Psoas muscle (tissue), 7 donors: ENCODE measurements at regions not wholly inside any gene's neighbourhood (a gene's known extent, or its start where the extent isn't known, plus 50 kb on each side); places are given as distances from the start of the nearest gene placed in this dataset.

Source experiments
- ATAC-seq, 4 donors: fragments of 200-7000 bp; cut with Tn5 transposase; one replicate each; pipeline ENCODE4 v1.9.1; 2020; ENCODE audit warnings: moderate library complexity in 3 of 4, mild to moderate bottlenecking in 2 of 4
- DNase-seq, 2 donors: peaks; one replicate each; pipeline ENCODE4 v3.0.0-alpha.2; 2020
- H3K27ac ChIP-seq: fragments of 200-600 bp; one replicate; pipeline ENCODE4 v1.8.0; 2022
- H3K27me3 ChIP-seq, 3 donors: fragments of 200-600 bp in 1 of 3; one replicate each; pipeline versions ENCODE4 v1.6.1 to v1.8.0; 2013 to 2022; ENCODE audit warnings: low read length in 2 of 3, mild to moderate bottlenecking in 2 of 3, moderate library complexity in 1 of 3; ENCODE audit not compliant: insufficient read depth in 3 of 3
- H3K36me3 ChIP-seq, 2 donors: fragments of 200-600 bp in 1 of 2; one replicate each; pipeline versions ENCODE4 v1.6.1 to v1.8.0; 2013 to 2022; ENCODE audit warnings: low read depth in 1 of 2, mild to moderate bottlenecking in 1 of 2, moderate library complexity in 1 of 2; ENCODE audit not compliant: insufficient read depth in 1 of 2
- H3K4me1 ChIP-seq: fragments of 200-600 bp; one replicate; pipeline ENCODE4 v1.8.0; 2022
- H3K4me3 ChIP-seq: fragments of 200-600 bp; one replicate; pipeline ENCODE4 v1.8.0; 2022; ENCODE audit warnings: mild to moderate bottlenecking
- H3K9me3 ChIP-seq: fragments of 200-600 bp; one replicate; pipeline ENCODE4 v1.8.0; 2022
- WGBS, 3 donors: extraction: QIAGEN DNeasy Blood & Tissue Kit; methylation state at CpG; one replicate each; pipeline versions ENCODE4 v1.1.6 to v1.1.7; 2013; 5-methylcytosine and 5-hydroxymethylcytosine counted together
- intact Hi-C, 2 donors: fragments of 100-400 bp; cut with DNase I; formaldehyde crosslinking; loops; one replicate each; pipeline versions ENCODE4 v1.11.0 to v1.14.2; 2022
- TF ChIP-seq, protein P1 (sequence below): fragments of 200-600 bp; IDR thresholded peaks from one replicate; pipeline ENCODE4 v1.8.0; 2022; ENCODE audit warnings: antibody characterized with exemption
- donor health status: healthy with polysubstance abuse.
- donor health status: DM: no; HTN: no; CAD: no; lungs with moderate emphysema.
- donor health status: Bipolar disorder and iron deficiency.
- donor health status: healthy.
- donor health status: DM: yes; HTN: yes; CAD: no.
- donor health status: DM: no; HTN: no; CAD: no.
- donor health status: DM: yes; HTN: yes; CAD: no.

- Histone ChIP-seq H3K9me3 (no peaks in the 10 kb centered on the region), H3K36me3 (no peaks in the 10 kb centered on the region), H3K27ac (no peak overlapping the region), H3K27me3 (no peaks in the 10 kb centered on the region), H3K4me1 (no peaks in the 10 kb centered on the region), H3K4me3 (no peak overlapping the region)
- TF ChIP-seq, protein P1, sequence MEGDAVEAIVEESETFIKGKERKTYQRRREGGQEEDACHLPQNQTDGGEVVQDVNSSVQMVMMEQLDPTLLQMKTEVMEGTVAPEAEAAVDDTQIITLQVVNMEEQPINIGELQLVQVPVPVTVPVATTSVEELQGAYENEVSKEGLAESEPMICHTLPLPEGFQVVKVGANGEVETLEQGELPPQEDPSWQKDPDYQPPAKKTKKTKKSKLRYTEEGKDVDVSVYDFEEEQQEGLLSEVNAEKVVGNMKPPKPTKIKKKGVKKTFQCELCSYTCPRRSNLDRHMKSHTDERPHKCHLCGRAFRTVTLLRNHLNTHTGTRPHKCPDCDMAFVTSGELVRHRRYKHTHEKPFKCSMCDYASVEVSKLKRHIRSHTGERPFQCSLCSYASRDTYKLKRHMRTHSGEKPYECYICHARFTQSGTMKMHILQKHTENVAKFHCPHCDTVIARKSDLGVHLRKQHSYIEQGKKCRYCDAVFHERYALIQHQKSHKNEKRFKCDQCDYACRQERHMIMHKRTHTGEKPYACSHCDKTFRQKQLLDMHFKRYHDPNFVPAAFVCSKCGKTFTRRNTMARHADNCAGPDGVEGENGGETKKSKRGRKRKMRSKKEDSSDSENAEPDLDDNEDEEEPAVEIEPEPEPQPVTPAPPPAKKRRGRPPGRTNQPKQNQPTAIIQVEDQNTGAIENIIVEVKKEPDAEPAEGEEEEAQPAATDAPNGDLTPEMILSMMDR = no peak
- 82 to 88% (median 86%) methylated on average over 2 of the region's 2 CpGs for WGBS, 3 donors
- ATAC-seq (no peak), DNase-seq (no peak)
- intact Hi-C loops = no loop called here
These were observed 771.6 kb downstream of the EFNB2 start for GRCh38 chr13:105763851-105764250.

- TF ChIP-seq, protein P1 = no peak
- Histone ChIP-seq H3K27ac (no peak overlapping the region), H3K4me3 (no peak overlapping the region), H3K4me1 (no peaks in the 10 kb centered on the region), H3K9me3 (no peaks in the 10 kb centered on the region), H3K36me3 (no peaks in the 10 kb centered on the region), H3K27me3 (no peaks in the 10 kb centered on the region)
- DNase-seq (no peak), ATAC-seq (no peak)
- 89 to 95% (median 90%) methylated on average over 4 of the region's 4 CpGs for WGBS, 3 donors
- intact Hi-C loops = no loop called here
These were observed 773.4 kb downstream of the EFNB2 start for GRCh38 chr13:105762096-105762495.

DNA sequence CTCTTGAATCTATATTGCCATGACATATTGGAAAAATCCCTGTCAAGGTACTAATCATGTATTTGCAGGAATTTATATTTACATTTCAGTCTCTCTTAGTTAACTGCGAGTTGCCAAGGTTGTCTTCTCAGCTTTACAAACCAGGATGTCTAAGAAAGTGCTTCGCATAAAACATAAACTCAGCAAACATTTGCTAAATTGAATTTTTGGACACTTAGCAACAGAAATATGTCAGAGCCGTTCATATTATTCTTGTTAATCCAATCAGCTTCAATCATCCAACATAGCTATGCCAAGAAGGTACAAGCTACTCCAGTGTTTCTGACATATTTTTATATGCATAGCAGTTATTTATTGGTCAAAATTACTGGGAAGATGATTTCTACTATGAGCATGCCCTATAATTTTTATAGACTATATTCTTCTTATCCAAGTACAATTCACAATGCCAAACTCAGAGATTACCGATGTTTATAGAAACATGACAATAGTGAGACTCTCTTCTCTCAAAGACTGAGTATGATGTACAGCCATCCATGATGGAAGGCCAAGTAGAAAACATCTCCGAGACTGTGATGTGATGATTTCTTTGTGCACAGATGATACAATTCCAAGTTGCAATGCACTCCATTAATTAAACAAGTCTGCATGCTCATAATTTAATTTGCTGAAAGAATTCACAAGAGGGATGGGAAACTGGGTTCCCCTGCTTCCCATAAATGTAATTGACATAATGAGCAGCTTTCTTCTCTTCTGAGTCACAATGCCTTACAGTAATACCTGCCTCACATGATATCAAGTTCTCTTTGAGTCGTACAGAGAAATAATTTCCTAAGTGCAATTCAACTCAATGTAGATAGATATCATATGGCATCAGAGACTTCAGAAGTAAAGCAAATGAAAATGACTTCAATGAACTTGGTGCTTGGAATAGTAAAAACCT lies 776.3 kb downstream of the EFNB2 start:
- 81 to 83% (median 82%) methylated on average over 6 of the region's 6 CpGs for WGBS, 3 donors

GRCh38 chr13:105740739-105741138 lies 794.7 kb downstream of the EFNB2 start:
- WGBS, 3 donors = 37 to 38% (median 38%) methylated on average over 6 of the region's 6 CpGs
- intact Hi-C loops = no loop called here
- no peaks in the 10 kb centered on the region for H3K9me3 ChIP-seq
- no peak overlapping the region for H3K27ac ChIP-seq
- ATAC-seq (no peak), DNase-seq (no peak)
- H3K4me1 ChIP-seq = no peaks in the 10 kb centered on the region
- TF ChIP-seq, protein P1 = no peak
- H3K4me3 ChIP-seq = no peak overlapping the region
- H3K27me3 ChIP-seq = no peaks in the 10 kb centered on the region
- H3K36me3 ChIP-seq = no peaks in the 10 kb centered on the region

More for the DNA sequence above, 776.3 kb downstream of the EFNB2 start:
- Histone ChIP-seq H3K9me3 (no peaks in the 10 kb centered on the region), H3K27ac (no peak overlapping the region), H3K36me3 (no peaks in the 10 kb centered on the region), H3K4me1 (no peaks in the 10 kb centered on the region), H3K27me3 (no peaks in the 10 kb centered on the region), H3K4me3 (no peak overlapping the region)
- DNase-seq = no peak
- ATAC-seq = no peak
- intact Hi-C loops = no loop called here
- TF ChIP-seq, protein P1 = no peak
